ENCODE measurements at regions not wholly inside any gene's neighbourhood (a gene's known extent, or its start where the extent isn't known, plus 50 kb on each side); places are given as distances from the start of the nearest gene placed in this dataset.

DNA sequence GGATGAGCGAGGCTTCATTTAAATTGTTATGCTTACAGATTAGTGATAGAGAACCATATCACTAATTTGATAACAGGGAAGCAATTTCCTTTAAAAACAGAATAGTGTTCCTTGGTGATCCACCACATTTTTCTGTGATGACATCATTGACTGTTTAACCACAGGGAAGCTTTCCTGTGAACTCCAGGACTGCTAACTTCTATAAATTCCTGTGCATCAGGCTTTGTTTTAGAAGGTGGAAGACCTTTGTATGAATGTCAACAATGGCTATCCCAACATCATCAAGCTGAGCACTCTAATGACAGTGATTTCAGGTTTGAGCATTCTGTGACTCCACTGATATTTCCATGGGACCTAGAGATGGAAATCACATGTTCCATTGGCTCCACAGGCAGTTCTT lies 177.1 kb downstream of the RMST start:
- TF ChIP-seq EZH2 (IDR thresholded peaks at IDR 0.05) (no peak), POLR2AphosphoS5 (IDR thresholded peaks at IDR 0.05; ENCODE audit: borderline replicate concordance, low read depth, low read length) (no peak), FOXP2 (optimal IDR thresholded peaks at IDR 0.05; ENCODE audit: control extremely low read depth, extremely low read length, insufficient read depth) (no peak)

Measured in SK-N-MC (cell line).